ENCODE measurements at regions not wholly inside any gene's neighbourhood (a gene's known extent, or its start where the extent isn't known, plus 50 kb on each side); places are given as distances from the start of the nearest gene placed in this dataset.

GRCh38 chr10:6660460-6660859 is 80.4 kb upstream of the PRKCQ start:
- H3K4me3 ChIP-seq (ENCODE audit: low read depth, low read length): no peak overlapping the region
- no peak for DNase-seq (ENCODE audit: low read depth, low spot score)
- in situ Hi-C loops (cut with HindIII; ENCODE audit: low sequenced_read_pairs): no loop called here
- TF ChIP-seq CTCF (IDR thresholded peaks at IDR 0.05; ENCODE audit: low read depth, low read length): no peak

GRCh38 chr10:6659451-6659850 is 79.4 kb upstream of the PRKCQ start:
- DNase-seq (ENCODE audit: low read depth, low spot score): no peak
- no peak overlapping the region for H3K4me3 ChIP-seq (ENCODE audit: low read depth, low read length)
- in situ Hi-C loops (cut with HindIII; ENCODE audit: low sequenced_read_pairs): no loop called here
- TF ChIP-seq CTCF (IDR thresholded peaks at IDR 0.05; ENCODE audit: low read depth, low read length): no peak

GRCh38 chr10:6657669-6658068 is 77.6 kb upstream of the PRKCQ start:
- no peak overlapping the region for H3K4me3 ChIP-seq (ENCODE audit: low read depth, low read length)
- in situ Hi-C loops (cut with HindIII; ENCODE audit: low sequenced_read_pairs): no loop called here
- DNase-seq (ENCODE audit: low read depth, low spot score): no peak
- TF ChIP-seq CTCF (IDR thresholded peaks at IDR 0.05; ENCODE audit: low read depth, low read length): no peak

- in situ Hi-C loops (cut with HindIII; ENCODE audit: low sequenced_read_pairs): no loop called here
- TF ChIP-seq CTCF (IDR thresholded peaks at IDR 0.05; ENCODE audit: low read depth, low read length): no peak
- no peak for DNase-seq (ENCODE audit: low read depth, low spot score)
- no peak overlapping the region for H3K4me3 ChIP-seq (ENCODE audit: low read depth, low read length)
These were observed 77.1 kb upstream of the PRKCQ start for GRCh38 chr10:6657196-6657595.

GRCh38 chr10:6654571-6654970 is 74.5 kb upstream of the PRKCQ start:
- no peak overlapping the region for H3K4me3 ChIP-seq (ENCODE audit: low read depth, low read length)
- in situ Hi-C loops (cut with HindIII; ENCODE audit: low sequenced_read_pairs): no loop called here
- DNase-seq (ENCODE audit: low read depth, low spot score): no peak
- no peak for TF ChIP-seq CTCF (IDR thresholded peaks at IDR 0.05; ENCODE audit: low read depth, low read length)

- TF ChIP-seq CTCF (IDR thresholded peaks at IDR 0.05; ENCODE audit: low read depth, low read length): no peak
- H3K4me3 ChIP-seq (ENCODE audit: low read depth, low read length): no peak overlapping the region
- in situ Hi-C loops (cut with HindIII; ENCODE audit: low sequenced_read_pairs): no loop called here
These were observed 70.5 kb upstream of the PRKCQ start for GRCh38 chr10:6650586-6650985.

GRCh38 chr10:6649903-6650302 is 69.8 kb upstream of the PRKCQ start:
- no peak overlapping the region for H3K4me3 ChIP-seq (ENCODE audit: low read depth, low read length)
- no peak for TF ChIP-seq CTCF (IDR thresholded peaks at IDR 0.05; ENCODE audit: low read depth, low read length)
- in situ Hi-C loops (cut with HindIII; ENCODE audit: low sequenced_read_pairs): no loop called here
- no peak for DNase-seq (ENCODE audit: low read depth, low spot score)

More at GRCh38 chr10:6650586-6650985, 70.5 kb upstream of the PRKCQ start:
- no peak for DNase-seq (ENCODE audit: low read depth, low spot score)

Measured in astrocyte of the spinal cord (primary cell).